Loucy (cell line): ENCODE measurements at regions not wholly inside any gene's neighbourhood (a gene's known extent, or its start where the extent isn't known, plus 50 kb on each side); places are given as distances from the start of the nearest gene placed in this dataset.

Experiments used
- CTCF ChIP-seq: fragments of 200-600 bp; sonication (generic); conservative IDR thresholded peaks from 2 replicates; pipeline ENCODE4 v1.5.1; 2014; ENCODE audit warnings: mild to moderate bottlenecking, antibody characterized with exemption, low read length
- EZH2phosphoT487 ChIP-seq: fragments of 200-600 bp; IDR thresholded peaks from 2 replicates; pipeline ENCODE4 v1.6.1; 2018; ENCODE audit warnings: antibody characterized with exemption, mild to moderate bottlenecking, moderate library complexity, borderline replicate concordance

- TF ChIP-seq CTCF: no peak
- TF ChIP-seq EZH2phosphoT487: no peak
Measured at GRCh38 chr16:82382521-82382920, 212.5 kb upstream of the MPHOSPH6 start.
